ES-I3 (cell line): ENCODE measurements at regions not wholly inside any gene's neighbourhood (a gene's known extent, or its start where the extent isn't known, plus 50 kb on each side); places are given as distances from the start of the nearest gene placed in this dataset.

Experiments used
- H3K36me3 ChIP-seq: 2 replicates; pipeline ENCODE4 v1.6.1; 2013; ENCODE audit warnings: mild to moderate bottlenecking, low read length, control low read depth, moderate library complexity; ENCODE audit not compliant: insufficient read depth
- H3K4me1 ChIP-seq: 2 replicates; pipeline ENCODE4 v1.6.1; 2013; ENCODE audit warnings: mild to moderate bottlenecking, control low read depth, low read length; ENCODE audit not compliant: insufficient read depth
- H3K9ac ChIP-seq: 2 replicates; pipeline ENCODE4 v1.6.1; 2013; ENCODE audit warnings: low read depth, mild to moderate bottlenecking, low read length, moderate library complexity
- H3K9me3 ChIP-seq: 2 replicates; pipeline ENCODE4 v1.6.1; 2013; ENCODE audit warnings: mild to moderate bottlenecking, low read length, moderate library complexity; ENCODE audit not compliant: control insufficient read depth, insufficient read depth

DNA sequence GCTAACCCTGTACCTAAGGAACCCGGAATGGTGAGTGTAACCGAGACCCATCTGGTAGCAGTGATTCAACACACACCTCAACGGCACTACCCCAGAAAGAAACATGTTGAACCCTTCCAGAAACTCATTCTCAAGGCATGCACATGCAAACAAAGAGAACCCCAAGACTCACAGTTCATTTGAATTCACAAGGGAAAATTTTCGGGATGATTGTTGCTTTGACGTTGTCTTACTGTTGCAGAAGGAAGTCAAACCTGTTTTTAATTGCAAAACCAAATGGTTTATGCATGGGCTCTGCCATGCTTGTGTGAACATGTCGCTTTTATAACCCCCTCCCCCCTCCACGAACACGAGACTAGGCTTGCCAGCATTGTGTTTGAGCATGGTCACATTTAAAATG is 539.7 kb downstream of the GATA3 start:
- no peaks in the 10 kb centered on the region for H3K36me3 ChIP-seq
- no peaks in the 10 kb centered on the region for H3K4me1 ChIP-seq
- H3K9me3 ChIP-seq: no peaks in the 10 kb centered on the region
- no peak overlapping the region for H3K9ac ChIP-seq

GRCh38 chr10:8594711-8595110 is 540.2 kb downstream of the GATA3 start:
- Histone ChIP-seq H3K9me3 (no peaks in the 10 kb centered on the region), H3K36me3 (no peaks in the 10 kb centered on the region), H3K9ac (no peak overlapping the region), H3K4me1 (no peaks in the 10 kb centered on the region)

- no peak overlapping the region for H3K9ac ChIP-seq
- no peaks in the 10 kb centered on the region for H3K36me3 ChIP-seq
- no peaks in the 10 kb centered on the region for H3K4me1 ChIP-seq
- no peaks in the 10 kb centered on the region for H3K9me3 ChIP-seq
These were observed 540.7 kb downstream of the GATA3 start for GRCh38 chr10:8595140-8595539.

DNA sequence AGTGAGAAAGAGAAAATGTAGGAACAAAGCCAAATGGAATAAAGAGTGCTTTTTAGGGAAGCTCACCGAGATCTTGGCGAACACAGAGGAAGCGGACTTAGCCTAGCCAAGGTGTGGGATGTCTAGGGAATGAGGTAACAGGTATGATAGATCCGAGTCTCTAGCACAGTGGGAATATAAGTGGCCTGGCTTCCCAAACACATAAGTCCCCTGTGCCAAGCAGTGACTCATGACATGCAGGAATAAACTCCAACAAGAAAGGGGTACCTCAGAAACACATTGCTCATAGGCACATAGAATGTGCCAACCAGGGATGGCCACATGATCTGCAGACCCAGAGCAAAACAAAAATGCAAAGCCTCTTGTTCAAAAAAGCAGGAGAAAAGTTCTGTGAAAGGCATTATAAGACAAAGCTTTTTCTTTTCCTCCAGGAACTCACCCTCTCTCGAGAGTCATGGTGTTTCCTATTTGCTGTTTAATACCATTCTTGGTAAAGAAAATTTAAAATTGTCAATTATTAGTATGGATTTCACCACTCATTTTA is 542.5 kb downstream of the GATA3 start:
- Histone ChIP-seq H3K4me1 (no peaks in the 10 kb centered on the region), H3K9ac (no peak overlapping the region), H3K36me3 (no peaks in the 10 kb centered on the region), H3K9me3 (no peaks in the 10 kb centered on the region)

DNA sequence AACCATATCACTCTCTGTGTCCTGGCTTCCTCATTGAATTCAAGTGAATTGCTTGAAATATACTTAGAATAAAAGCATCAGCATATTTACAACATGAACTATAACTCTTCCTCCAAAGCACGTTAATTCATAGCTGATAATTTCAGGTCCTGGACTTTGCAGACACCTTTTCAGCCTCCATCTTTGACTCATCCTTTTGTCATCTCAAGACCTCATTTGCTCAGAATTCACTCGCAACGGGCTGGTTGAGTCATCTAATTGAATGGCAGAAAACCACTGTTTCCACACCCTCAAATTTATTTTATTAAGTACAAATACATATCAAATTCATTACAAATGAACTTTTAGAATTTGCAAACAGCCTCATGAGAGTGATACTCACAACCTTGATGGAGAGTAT is 545.7 kb downstream of the GATA3 start:
- Histone ChIP-seq H3K9ac (no peak overlapping the region), H3K36me3 (no peaks in the 10 kb centered on the region), H3K9me3 (no peaks in the 10 kb centered on the region), H3K4me1 (no peaks in the 10 kb centered on the region)

GRCh38 chr10:8602821-8603220 is 548.3 kb downstream of the GATA3 start:
- no peak overlapping the region for H3K9ac ChIP-seq
- no peaks in the 10 kb centered on the region for H3K4me1 ChIP-seq
- no peaks in the 10 kb centered on the region for H3K36me3 ChIP-seq
- no peaks in the 10 kb centered on the region for H3K9me3 ChIP-seq

GRCh38 chr10:8614054-8614565 is 559.6 kb downstream of the GATA3 start:
- Histone ChIP-seq H3K9me3 (no peaks in the 10 kb centered on the region; the same call in 1 of the 2 replicates), H3K9ac (no peak overlapping the region), H3K4me1 (no peaks in the 10 kb centered on the region), H3K36me3 (no peaks in the 10 kb centered on the region)

DNA sequence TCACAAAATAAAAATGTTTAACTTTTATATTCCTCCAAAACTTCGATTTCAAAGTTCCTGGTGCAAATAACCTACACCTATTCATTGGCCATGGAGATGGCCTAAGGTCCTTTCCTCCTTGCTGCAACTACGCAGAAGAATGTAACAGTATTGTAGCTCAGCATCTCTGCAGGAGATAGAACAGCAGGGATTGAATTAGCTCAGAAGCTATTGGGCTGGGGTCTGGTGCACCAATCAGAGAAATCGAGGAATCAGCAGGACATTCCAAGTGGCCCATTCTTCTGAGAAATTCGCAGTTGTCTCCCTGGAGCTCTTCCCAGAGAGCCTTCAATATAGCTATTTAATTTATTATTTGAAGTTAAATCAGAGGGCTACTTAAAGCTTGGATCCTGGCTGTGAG is 560.6 kb downstream of the GATA3 start:
- no peaks in the 10 kb centered on the region; the same call in 1 of the 2 replicates for H3K9me3 ChIP-seq
- no peaks in the 10 kb centered on the region for H3K36me3 ChIP-seq
- no peak overlapping the region for H3K9ac ChIP-seq
- no peaks in the 10 kb centered on the region for H3K4me1 ChIP-seq

- Histone ChIP-seq H3K36me3 (no peaks in the 10 kb centered on the region), H3K9me3 (no peaks in the 10 kb centered on the region; the same call in 1 of the 2 replicates), H3K4me1 (no peaks in the 10 kb centered on the region), H3K9ac (no peak overlapping the region)
These were observed 561.7 kb downstream of the GATA3 start for GRCh38 chr10:8616166-8616565.

- no peak overlapping the region for H3K9ac ChIP-seq
- H3K4me1 ChIP-seq: no peaks in the 10 kb centered on the region
- no peaks in the 10 kb centered on the region for H3K36me3 ChIP-seq
- H3K9me3 ChIP-seq: no peaks in the 10 kb centered on the region
These were observed 563.3 kb downstream of the GATA3 start for GRCh38 chr10:8617792-8618191.

DNA sequence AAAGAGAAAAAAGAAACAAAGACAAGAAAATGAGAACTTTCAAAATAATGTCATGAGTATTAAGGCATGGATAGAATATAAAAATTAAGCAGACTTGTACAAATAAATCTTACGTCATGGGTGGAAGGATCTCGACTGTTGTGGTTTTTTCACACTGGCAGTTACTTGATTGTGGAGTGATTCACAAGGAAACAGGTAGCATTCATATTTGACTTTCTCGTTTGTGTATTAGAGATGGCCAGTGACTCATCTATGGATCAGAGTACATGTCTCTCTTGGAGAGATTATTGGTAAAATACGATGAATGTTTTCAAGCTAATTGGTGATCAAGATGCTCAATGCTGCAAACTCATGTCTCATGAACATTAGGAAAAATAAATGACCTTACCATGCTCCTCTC is 564.3 kb downstream of the GATA3 start:
- Histone ChIP-seq H3K36me3 (no peaks in the 10 kb centered on the region), H3K9ac (no peak overlapping the region), H3K9me3 (no peaks in the 10 kb centered on the region), H3K4me1 (no peaks in the 10 kb centered on the region)

GRCh38 chr10:8628351-8628750 is 573.9 kb downstream of the GATA3 start:
- Histone ChIP-seq H3K4me1 (no peaks in the 10 kb centered on the region), H3K9ac (no peak overlapping the region), H3K36me3 (no peaks in the 10 kb centered on the region), H3K9me3 (no peaks in the 10 kb centered on the region)

DNA sequence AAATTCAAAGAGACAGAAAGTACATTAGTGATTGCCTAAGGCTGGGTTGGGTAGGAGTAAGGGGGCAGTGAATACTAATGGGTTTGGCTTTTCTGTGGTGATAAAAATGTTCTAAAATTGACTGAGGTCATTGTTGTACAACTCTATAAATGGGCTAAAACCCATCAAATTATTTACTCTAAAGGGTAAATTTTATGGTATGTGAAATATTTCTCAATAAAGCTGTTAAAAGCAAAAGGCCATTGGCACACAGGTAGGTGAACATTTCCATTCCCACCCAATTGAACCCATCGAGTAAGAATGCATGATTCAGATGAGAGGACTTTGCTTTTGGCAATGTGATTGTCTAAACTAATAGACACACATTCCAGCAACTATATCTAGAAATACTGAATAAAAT is 579.4 kb downstream of the GATA3 start:
- Histone ChIP-seq H3K4me1 (no peaks in the 10 kb centered on the region), H3K36me3 (no peaks in the 10 kb centered on the region), H3K9me3 (peaks cover 3% of the 10 kb centered on the region; the same call in 1 of the 2 replicates), H3K9ac (no peak overlapping the region)

DNA sequence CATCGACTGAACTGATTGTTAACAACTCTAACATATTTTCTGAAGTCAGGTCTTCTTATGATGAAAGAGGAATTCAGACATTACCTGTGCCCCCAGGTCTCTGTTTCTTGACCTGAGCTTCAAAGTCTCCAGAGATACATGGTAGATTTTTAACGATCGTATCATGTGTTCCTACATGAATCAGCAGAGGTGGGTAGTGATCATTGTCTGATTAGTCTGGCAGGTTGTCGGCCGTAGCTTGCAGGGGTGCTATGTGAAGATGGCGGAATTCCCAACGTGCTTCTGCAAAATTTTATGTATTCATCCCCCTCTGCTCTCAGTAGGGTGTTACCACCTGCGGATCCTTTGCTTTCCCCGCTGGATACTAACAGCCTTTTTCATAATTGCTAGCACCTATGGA is 581.9 kb downstream of the GATA3 start:
- no peaks in the 10 kb centered on the region for H3K4me1 ChIP-seq
- H3K9ac ChIP-seq: no peak overlapping the region
- H3K9me3 ChIP-seq: peaks cover 3% of the 10 kb centered on the region; the same call in 1 of the 2 replicates
- no peaks in the 10 kb centered on the region for H3K36me3 ChIP-seq

- Histone ChIP-seq H3K4me1 (no peaks in the 10 kb centered on the region), H3K9me3 (peaks cover 3% of the 10 kb centered on the region; the same call in 1 of the 2 replicates), H3K9ac (no peak overlapping the region), H3K36me3 (no peaks in the 10 kb centered on the region)
These were observed 583.2 kb downstream of the GATA3 start for GRCh38 chr10:8637640-8638039.
